Activated CD4-positive, alpha-beta T cell treated with anti-CD3 and anti-CD28 coated beads, Interleukin-2, amount 10 ng/mL, durations not matched to agents 7 days and 5 days (primary cell): ENCODE measurements at regions not wholly inside any gene's neighbourhood (a gene's known extent, or its start where the extent isn't known, plus 50 kb on each side); places are given as distances from the start of the nearest gene placed in this dataset.

ENCODE experiments used
- CTCF ChIA-PET: fragments of 350-600 bp; sonication (Branson Sonifier 250); formaldehyde crosslinking; loops from one replicate; lab custom pipeline; 2021; ENCODE audit warnings: antibody characterized with exemption; lab: Charles Lee
- POLR2A ChIA-PET: fragments of 350-600 bp; sonication (Branson Sonifier 250); formaldehyde crosslinking; loops from one replicate; lab custom pipeline; 2021; ENCODE audit warnings: antibody characterized with exemption; lab: Charles Lee
- DNase-seq: peaks from one replicate; pipeline ENCODE4 v3.0.0-alpha.2; 2020
- H3K27ac Mint-ChIP-seq: one replicate; pipeline ENCODE4 v1.8.0; 2021; ENCODE audit warnings: mild to moderate bottlenecking, moderate library complexity, mixed read lengths
- H3K27me3 Mint-ChIP-seq: one replicate; pipeline ENCODE4 v1.8.0; 2021; ENCODE audit warnings: mixed read lengths
- H3K36me3 Mint-ChIP-seq: one replicate; pipeline ENCODE4 v1.8.0; 2021; ENCODE audit warnings: low read depth, mixed read lengths
- H3K4me1 Mint-ChIP-seq: one replicate; pipeline ENCODE4 v1.8.0; 2021; ENCODE audit warnings: mixed read lengths
- H3K4me3 Mint-ChIP-seq: one replicate; pipeline ENCODE4 v1.8.0; 2021; ENCODE audit warnings: mild to moderate bottlenecking, moderate library complexity, mixed read lengths
- H3K9me3 Mint-ChIP-seq: one replicate; pipeline ENCODE4 v1.8.0; 2021; ENCODE audit warnings: mixed read lengths

DNA sequence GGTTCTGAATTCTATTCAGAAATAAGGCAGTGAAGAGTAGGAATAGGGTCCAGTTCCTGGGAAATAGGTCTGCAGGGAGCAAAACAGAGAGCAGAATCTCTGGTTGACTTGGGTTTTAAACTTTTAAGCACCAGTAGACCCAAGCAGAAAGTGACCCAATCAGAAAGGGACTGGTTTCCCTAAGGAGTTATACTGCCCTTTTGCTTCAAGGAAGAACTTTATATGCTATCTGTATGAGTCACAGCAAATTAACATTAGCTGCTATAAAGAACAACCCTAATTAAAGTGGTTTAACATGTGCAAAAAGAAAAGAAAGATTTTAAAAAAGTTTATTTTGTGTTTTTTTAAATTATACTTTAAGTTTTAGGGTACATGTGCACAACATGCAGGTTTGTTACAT, 263.6 kb upstream of the EMCN start:
- no peak overlapping the region for H3K27ac Mint-ChIP-seq
- POLR2A ChIA-PET = no interaction called here
- no peak for DNase-seq

DNA sequence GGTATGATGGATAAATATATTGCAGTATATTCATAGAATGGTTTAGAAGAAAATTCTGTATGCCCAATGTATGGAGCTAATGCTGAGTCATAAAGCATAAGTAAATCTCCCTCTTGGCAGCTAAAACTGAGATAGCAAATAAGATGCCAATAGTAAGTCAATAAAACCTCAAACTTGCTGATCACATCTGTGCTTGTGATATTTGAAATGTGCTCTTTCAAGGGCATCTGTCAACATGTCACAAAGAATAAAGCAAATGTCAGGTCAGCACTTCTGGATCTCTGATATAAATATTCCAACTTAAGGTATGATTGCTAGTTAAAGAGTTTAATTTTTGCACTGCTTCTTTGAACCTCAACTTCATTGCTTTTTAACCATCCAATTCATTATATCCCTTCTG, 262.3 kb upstream of the EMCN start:
- no peaks in the 10 kb centered on the region for H3K4me1 Mint-ChIP-seq
- no peaks in the 10 kb centered on the region for H3K27me3 Mint-ChIP-seq
- H3K36me3 Mint-ChIP-seq = no peaks in the 10 kb centered on the region
- ChIA-PET CTCF (no interaction called here), POLR2A (no interaction called here)
- H3K4me3 Mint-ChIP-seq = no peak overlapping the region
- peaks cover 2% of the 10 kb centered on the region for H3K9me3 Mint-ChIP-seq
- no peak overlapping the region for H3K27ac Mint-ChIP-seq
- DNase-seq = no peak

More for the DNA sequence above, 263.6 kb upstream of the EMCN start:
- Mint-ChIP-seq H3K27me3 (no peaks in the 10 kb centered on the region), H3K4me3 (no peak overlapping the region), H3K36me3 (no peaks in the 10 kb centered on the region), H3K4me1 (no peaks in the 10 kb centered on the region), H3K9me3 (peaks cover 2% of the 10 kb centered on the region)
- CTCF ChIA-PET = no interaction called here

DNA sequence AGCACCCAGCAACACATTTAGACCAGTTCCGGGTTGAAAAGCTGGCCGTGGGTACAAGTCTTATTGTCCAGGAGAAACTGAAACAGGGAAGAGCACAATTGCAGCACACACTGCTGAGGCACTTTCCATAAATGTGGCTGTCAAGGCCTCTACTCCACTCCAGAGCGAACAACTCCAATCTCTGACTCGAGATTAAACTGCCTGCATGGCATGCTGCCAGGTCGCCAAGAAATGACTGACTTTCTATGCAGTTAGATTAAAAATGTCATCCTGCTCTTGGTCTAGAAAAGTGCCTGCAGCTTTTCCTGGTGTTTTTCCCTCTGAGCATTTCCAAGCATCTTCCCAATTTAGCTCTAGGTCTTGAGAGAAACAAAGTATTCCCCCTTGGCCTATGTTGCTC, 260.6 kb upstream of the EMCN start:
- H3K27me3 Mint-ChIP-seq = no peaks in the 10 kb centered on the region
- peaks cover 2% of the 10 kb centered on the region for H3K9me3 Mint-ChIP-seq

DNA sequence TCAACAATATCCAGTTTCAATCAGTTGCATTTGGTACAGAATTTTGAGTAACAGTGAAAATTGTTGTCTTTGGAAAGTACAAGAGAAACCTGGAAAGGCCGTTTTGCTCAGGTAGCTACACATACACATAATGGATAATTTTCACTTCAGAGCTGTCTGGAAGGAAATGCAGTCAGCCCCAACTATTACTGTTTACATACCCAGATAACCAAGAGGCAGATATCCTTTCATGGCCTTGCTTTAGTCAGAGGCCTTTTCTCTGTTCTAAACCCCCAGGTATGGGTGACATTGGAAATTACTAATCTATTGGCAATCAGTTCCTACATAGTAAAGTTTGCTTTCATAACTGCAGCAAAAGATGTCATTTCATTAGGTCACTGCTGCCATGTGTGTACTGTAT, 244.9 kb upstream of the EMCN start:
- no peaks in the 10 kb centered on the region for H3K4me1 Mint-ChIP-seq
- H3K27ac Mint-ChIP-seq = no peak overlapping the region
- no peaks in the 10 kb centered on the region for H3K36me3 Mint-ChIP-seq
- peaks cover 4% of the 10 kb centered on the region for H3K27me3 Mint-ChIP-seq
- no peak overlapping the region for H3K4me3 Mint-ChIP-seq
- no peaks in the 10 kb centered on the region for H3K9me3 Mint-ChIP-seq
- CTCF ChIA-PET = no interaction called here
- no peak for DNase-seq
- POLR2A ChIA-PET = no interaction called here

More for the DNA sequence above, 260.6 kb upstream of the EMCN start:
- ChIA-PET CTCF (no interaction called here), POLR2A (no interaction called here)
- Mint-ChIP-seq H3K4me1 (no peaks in the 10 kb centered on the region), H3K27ac (no peak overlapping the region), H3K36me3 (no peaks in the 10 kb centered on the region), H3K4me3 (no peak overlapping the region)
- no peak for DNase-seq

DNA sequence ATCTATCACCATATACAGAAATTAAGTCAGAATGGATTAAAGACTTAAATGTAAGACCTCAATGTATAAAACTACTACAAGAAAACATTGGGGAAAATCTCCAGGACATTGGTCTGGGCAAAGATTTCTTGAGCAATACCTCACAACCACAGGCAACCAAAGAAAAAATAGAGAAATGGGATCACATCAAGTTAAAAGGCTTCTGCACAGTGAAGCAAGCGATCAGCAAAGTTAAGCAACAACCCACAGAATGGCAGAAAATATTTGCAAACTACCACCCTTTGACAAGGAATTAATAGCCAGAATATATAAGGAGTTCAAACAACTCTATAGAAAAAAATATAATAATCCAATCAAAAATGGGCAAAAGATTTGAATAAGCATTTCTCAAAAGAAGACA, 236.9 kb upstream of the EMCN start:
- POLR2A ChIA-PET = no interaction called here
- H3K36me3 Mint-ChIP-seq = no peaks in the 10 kb centered on the region
- H3K4me1 Mint-ChIP-seq = no peaks in the 10 kb centered on the region
- H3K9me3 Mint-ChIP-seq = peaks cover 5% of the 10 kb centered on the region
- no peak overlapping the region for H3K27ac Mint-ChIP-seq
- CTCF ChIA-PET = no interaction called here
- peaks cover 2% of the 10 kb centered on the region for H3K27me3 Mint-ChIP-seq
- H3K4me3 Mint-ChIP-seq = no peak overlapping the region
- DNase-seq = no peak

DNA sequence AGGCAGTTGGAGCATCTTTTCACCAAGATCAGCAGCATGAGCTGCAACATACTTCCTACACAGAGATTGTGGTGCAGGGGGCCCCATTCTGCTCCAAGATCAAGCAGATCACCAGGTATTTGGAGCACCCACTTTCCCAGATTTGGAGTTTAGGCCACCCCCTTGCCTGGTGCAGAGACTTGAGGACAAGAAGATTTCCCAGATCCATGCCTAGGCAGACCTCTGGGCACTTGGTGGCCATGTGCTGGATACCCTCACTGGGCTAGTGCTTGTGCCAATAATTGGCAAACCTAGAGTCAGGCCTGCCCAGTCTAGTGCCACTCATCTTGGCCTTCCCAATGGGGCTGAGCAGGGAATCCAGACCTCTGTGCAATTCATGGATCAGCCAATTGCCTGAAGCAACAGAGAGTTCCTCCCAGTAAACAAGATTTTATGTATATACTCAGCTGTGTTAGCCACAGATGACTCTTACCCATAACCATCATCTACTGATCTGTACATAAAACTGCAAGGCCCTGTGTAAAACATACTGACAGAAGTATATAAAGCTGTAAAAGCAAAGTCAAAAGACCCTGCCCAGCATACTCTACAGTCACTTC, 228.4 kb upstream of the EMCN start:
- no peaks in the 10 kb centered on the region for H3K36me3 Mint-ChIP-seq
- DNase-seq = no peak
- H3K9me3 Mint-ChIP-seq = no peaks in the 10 kb centered on the region
- H3K27ac Mint-ChIP-seq = no peak overlapping the region
- no peaks in the 10 kb centered on the region for H3K4me1 Mint-ChIP-seq
- ChIA-PET CTCF (no interaction called here), POLR2A (no interaction called here)
- H3K4me3 Mint-ChIP-seq = no peak overlapping the region
- H3K27me3 Mint-ChIP-seq = peaks cover 4% of the 10 kb centered on the region

DNA sequence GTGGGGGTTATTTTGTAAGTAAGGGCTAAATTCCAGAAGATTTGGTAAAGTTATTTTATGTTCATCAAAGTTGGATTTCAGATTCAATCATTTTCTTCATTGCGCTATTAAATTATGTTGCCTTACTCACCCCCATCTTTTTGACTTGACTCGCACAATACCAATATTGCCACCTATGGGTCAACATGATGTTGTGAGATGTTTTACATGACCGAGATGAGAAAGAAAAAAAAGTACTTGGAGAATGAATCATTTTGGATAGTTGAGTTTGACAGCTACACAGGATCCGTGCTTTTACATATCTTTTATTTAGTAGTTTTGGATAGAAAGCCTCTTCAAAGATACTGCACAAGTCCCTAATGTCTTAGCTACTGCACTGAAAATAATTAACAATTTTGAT, 224.2 kb upstream of the EMCN start:
- Mint-ChIP-seq H3K4me1 (no peaks in the 10 kb centered on the region), H3K4me3 (no peak overlapping the region), H3K9me3 (no peaks in the 10 kb centered on the region), H3K27ac (no peak overlapping the region), H3K27me3 (peaks cover 8% of the 10 kb centered on the region), H3K36me3 (no peaks in the 10 kb centered on the region)
- CTCF ChIA-PET = no interaction called here
- POLR2A ChIA-PET = no interaction called here
- DNase-seq = no peak

DNA sequence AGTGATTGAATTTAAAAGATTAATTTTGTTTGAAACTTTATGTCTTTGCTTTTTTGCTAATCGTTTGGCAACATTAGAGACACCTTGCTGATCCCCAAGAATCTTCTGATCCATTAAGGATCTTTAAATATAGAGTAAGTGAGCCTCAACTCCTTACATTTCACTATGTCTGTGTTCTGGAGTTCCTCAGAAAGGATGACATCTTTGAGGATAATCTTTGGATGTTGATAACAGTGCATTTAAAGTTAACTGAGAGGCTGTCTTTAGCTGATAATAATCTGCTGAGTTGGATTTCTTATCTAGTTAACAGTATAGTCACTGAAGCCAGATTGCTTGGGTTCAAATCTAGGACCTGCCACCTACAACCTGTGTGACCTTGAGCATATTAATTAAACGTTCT, 221.6 kb upstream of the EMCN start:
- H3K9me3 Mint-ChIP-seq = peaks cover 2% of the 10 kb centered on the region
- no peak for DNase-seq
- POLR2A ChIA-PET = no interaction called here
- H3K4me3 Mint-ChIP-seq = no peak overlapping the region
- no peaks in the 10 kb centered on the region for H3K4me1 Mint-ChIP-seq
- no peak overlapping the region for H3K27ac Mint-ChIP-seq
- CTCF ChIA-PET = interaction anchor here (1.1 kb wide), 1 partner anchor 10 kb away, joined by 3 read pairs; no protein-coding TSS in a partner anchor
- H3K27me3 Mint-ChIP-seq = peaks cover 8% of the 10 kb centered on the region
- H3K36me3 Mint-ChIP-seq = no peaks in the 10 kb centered on the region

DNA sequence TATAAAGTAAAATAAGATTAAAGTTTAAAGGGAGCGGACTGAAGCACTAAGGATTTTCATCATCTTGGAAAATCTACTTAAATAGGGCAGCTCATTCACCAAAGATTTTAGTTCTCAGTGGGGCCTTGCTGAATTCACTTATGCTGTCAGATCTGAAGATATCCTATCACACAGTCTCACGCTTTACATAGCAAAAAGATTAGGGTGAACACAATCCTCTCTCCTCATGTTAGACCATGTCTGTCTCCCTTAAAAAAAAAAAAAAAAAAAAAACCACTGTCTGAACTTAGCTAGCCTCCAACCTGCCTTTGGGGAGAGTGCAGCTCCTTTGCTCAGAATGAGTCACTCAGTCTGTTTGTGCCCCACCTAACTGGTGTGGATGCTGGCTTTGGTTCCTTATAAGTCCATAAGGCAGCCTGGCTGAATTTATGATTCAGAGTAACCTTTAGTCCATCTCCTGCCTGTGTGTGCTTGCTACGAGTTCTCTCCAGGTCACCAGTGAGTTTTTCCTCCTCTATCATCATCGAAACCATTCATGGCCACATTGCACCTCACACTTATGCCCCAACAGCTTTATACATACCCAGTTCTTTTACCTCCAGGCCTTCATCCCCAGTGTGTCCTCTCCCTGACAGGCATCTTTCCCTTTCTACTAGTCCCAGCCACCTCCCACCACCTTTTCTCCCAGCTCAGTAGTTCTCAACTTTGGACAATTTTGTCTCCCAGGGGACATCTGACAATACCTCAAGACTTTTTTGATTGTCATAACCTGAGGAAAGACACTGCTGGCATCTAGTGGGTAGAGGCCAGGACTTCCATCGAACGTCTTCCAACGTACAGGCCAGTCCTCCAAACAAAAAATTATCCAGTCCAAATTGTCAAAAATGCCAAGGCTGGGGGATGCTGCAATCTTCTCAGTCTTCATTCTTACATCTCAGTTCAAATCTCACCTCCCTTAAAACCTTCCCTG, 220.7 kb upstream of the EMCN start:
- Mint-ChIP-seq H3K27me3 (peaks cover 8% of the 10 kb centered on the region), H3K27ac (no peak overlapping the region), H3K9me3 (peaks cover 2% of the 10 kb centered on the region), H3K4me1 (no peaks in the 10 kb centered on the region), H3K4me3 (no peak overlapping the region), H3K36me3 (no peaks in the 10 kb centered on the region)
- no peak for DNase-seq
- ChIA-PET CTCF (interaction anchor here (0.6 to 1.1 kb wide), 2 partner anchors 9 to 64 kb away, joined by 3 read pairs; no protein-coding TSS in a partner anchor), POLR2A (no interaction called here)

DNA sequence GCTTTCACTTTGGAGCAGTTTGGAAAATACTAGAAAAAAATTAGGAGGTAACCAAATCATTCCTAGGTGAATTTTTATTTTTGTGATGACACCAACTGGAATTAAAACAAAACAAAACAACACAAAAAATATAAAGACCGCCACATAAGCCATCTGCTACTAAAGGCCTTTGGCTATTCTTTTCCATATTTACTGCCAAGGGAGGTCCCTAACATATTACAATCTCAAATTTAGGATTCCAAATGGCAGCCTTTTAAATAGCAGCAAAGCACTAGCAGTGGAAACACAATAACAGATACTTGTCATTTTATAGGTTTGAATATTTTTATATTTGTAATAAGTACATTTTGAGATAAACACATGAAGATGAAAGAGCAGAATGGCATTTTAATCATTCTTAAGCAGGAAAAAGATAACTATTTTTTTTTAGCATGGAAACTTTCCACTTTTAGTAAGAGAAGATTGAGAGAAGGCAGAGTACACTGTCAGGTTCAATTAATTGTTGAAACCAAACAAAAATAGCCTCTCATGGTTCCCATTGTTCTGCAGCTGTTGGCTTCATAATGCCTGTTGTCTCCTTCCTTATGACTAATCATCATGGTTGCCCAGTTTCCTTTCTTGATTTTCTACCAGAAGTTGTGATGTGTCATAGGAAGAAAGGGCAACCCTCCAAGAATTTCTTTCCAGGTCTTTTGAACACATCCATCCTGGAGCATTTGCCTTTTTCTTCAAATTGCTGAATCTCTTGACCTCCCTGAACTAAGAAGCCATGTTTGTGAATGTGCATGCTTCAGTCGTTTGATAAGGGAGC, 219.0 kb upstream of the EMCN start:
- DNase-seq = no peak
- Mint-ChIP-seq H3K4me1 (no peaks in the 10 kb centered on the region), H3K27ac (no peak overlapping the region), H3K4me3 (no peak overlapping the region), H3K9me3 (peaks cover 2% of the 10 kb centered on the region), H3K27me3 (peaks cover 8% of the 10 kb centered on the region), H3K36me3 (no peaks in the 10 kb centered on the region)
- ChIA-PET CTCF (no interaction called here), POLR2A (no interaction called here)

DNA sequence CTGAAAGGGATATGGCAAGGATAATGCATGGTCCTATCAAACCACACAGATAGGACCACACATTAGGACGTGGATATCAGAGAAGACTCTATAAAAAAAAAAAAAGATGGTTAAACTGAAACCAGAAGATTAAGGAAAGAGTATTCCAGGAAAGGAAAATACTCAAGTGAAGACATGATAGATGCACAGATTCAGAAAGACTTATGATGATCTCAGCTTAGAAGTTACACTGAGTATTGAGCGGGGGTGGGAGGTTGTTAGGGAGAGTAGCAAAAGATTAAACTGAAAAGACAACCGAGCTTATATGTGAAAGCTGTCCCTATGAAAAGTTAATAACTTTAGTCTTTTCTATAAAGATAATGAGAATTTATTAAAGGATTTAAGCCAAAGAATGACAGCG, 211.0 kb upstream of the EMCN start:
- H3K27ac Mint-ChIP-seq = no peak overlapping the region
- H3K27me3 Mint-ChIP-seq = peaks cover 2% of the 10 kb centered on the region
- H3K4me1 Mint-ChIP-seq = no peaks in the 10 kb centered on the region
- CTCF ChIA-PET = no interaction called here
- H3K36me3 Mint-ChIP-seq = no peaks in the 10 kb centered on the region
- DNase-seq = no peak
- H3K4me3 Mint-ChIP-seq = no peak overlapping the region
- no peaks in the 10 kb centered on the region for H3K9me3 Mint-ChIP-seq
- POLR2A ChIA-PET = no interaction called here

DNA sequence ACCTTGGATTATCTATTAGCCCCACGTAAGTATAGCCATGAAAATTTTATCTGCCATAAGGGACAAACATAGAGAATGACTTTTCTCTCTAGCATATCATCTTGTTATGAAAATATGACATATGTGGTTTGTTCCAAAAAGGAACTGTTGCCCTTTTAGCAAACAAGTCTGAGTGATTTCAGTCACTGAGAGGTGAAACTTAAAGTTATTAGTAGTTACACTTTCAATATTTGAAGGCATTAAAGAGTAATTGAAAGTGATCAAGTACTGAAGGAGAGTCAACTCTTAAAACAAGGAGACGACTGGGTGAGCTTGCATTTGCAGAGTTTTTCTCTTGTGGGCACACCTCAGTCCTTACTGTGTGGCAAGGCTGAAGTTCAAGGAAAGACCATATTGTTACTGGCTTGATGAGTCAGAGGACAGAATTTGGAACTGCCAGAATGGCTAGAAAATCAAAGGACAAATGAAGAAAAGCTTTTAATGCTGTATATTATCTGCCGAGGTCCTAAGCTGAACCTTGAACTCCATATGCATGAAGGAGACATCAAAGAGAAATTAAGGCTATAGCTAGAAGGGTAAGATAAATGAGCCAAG, 205.1 kb upstream of the EMCN start:
- no peaks in the 10 kb centered on the region for H3K36me3 Mint-ChIP-seq
- ChIA-PET CTCF (no interaction called here), POLR2A (no interaction called here)
- H3K27ac Mint-ChIP-seq = no peak overlapping the region
- no peak overlapping the region for H3K4me3 Mint-ChIP-seq
- no peaks in the 10 kb centered on the region for H3K4me1 Mint-ChIP-seq
- no peak for DNase-seq
- H3K27me3 Mint-ChIP-seq = peaks cover 2% of the 10 kb centered on the region
- no peaks in the 10 kb centered on the region for H3K9me3 Mint-ChIP-seq
